ENCODE measurements at regions not wholly inside any gene's neighbourhood (a gene's known extent, or its start where the extent isn't known, plus 50 kb on each side); places are given as distances from the start of the nearest gene placed in this dataset.

GRCh38 chr3:189537135-189537534 lies 94.1 kb upstream of the TP63 start:
- DNase-seq, result no peak
- Histone ChIP-seq H3K9me3 (ENCODE audit: control extremely low read depth in 1 of 5, control insufficient read depth in 4 of 5, insufficient read depth in 2 of 5, low read depth in 1 of 5, low read length in 4 of 5) (peaks cover 0 to 4% (median 0%) of the 10 kb centered on the region in 5 experiments), H3K27ac (ENCODE audit: insufficient read depth in 1 of 2, low read depth in 1 of 2, low read length in 2 of 2, poor library complexity in 1 of 2, severe bottlenecking in 2 of 2) (no peak overlapping the region), H3K36me3 (ENCODE audit: control insufficient read depth in 4 of 4, insufficient read depth in 4 of 4, low read length in 3 of 4) (no peaks in the 10 kb centered on the region), H3K27me3 (replicated peaks in 2 of 5; ENCODE audit: control insufficient read depth in 4 of 5, insufficient read depth in 5 of 5, low read length in 4 of 5) (peaks cover 0 to 59% (median 19%) of the 10 kb centered on the region in 5 experiments), H3K4me1 (ENCODE audit: control extremely low read depth in 1 of 4, control insufficient read depth in 4 of 4, insufficient read depth in 4 of 4, low read length in 3 of 4) (no peaks in the 10 kb centered on the region), H3K4me3 (ENCODE audit: control insufficient read depth in 1 of 7, extremely low read depth in 1 of 7, insufficient read depth in 4 of 7, low read depth in 2 of 7, low read length in 6 of 7) (no peak overlapping the region)
- ChIA-PET CTCF (no interaction called here), POLR2A (no interaction called here)
- no CpG with 5 or more reads among the region's 1 CpG for WGBS (ENCODE audit: insufficient coverage)

DNA sequence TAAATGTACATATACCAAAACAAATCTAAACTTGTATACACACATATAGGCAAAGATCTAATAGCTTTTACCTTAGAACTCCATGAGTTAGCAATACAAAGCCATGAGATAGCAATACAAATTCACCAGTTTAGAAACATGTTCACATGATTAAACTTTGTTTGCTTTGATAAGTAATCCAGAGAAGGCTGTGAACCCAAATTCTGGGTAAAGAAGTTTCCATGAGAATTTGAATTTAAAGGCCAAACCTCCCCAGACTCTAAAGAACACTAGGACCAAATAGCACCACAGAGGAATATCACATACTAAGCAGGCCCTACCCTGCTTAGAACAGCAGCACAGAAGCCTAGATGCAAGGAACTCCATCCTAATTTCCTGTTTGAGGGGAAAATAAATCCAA lies 83.7 kb upstream of the TP63 start:
- CTCF ChIA-PET, result no interaction called here
- Histone ChIP-seq H3K4me1 (ENCODE audit: control extremely low read depth in 1 of 4, control insufficient read depth in 4 of 4, insufficient read depth in 4 of 4, low read length in 3 of 4) (no peaks in the 10 kb centered on the region), H3K27me3 (replicated peaks in 2 of 5; ENCODE audit: control insufficient read depth in 4 of 5, insufficient read depth in 5 of 5, low read length in 4 of 5) (peaks cover 0 to 4% (median 0%) of the 10 kb centered on the region in 5 experiments), H3K27ac (ENCODE audit: insufficient read depth in 1 of 2, low read depth in 1 of 2, low read length in 2 of 2, poor library complexity in 1 of 2, severe bottlenecking in 2 of 2) (no peak overlapping the region), H3K36me3 (ENCODE audit: control insufficient read depth in 4 of 4, insufficient read depth in 4 of 4, low read length in 3 of 4) (no peaks in the 10 kb centered on the region), H3K9me3 (ENCODE audit: control extremely low read depth in 1 of 5, control insufficient read depth in 4 of 5, insufficient read depth in 2 of 5, low read depth in 1 of 5, low read length in 4 of 5) (peaks cover 0 to 29% (median 7%) of the 10 kb centered on the region in 5 experiments), H3K4me3 (ENCODE audit: control insufficient read depth in 1 of 7, extremely low read depth in 1 of 7, insufficient read depth in 4 of 7, low read depth in 2 of 7, low read length in 6 of 7) (no peak overlapping the region)
- DNase-seq, result no peak
- POLR2A ChIA-PET, result no interaction called here

DNA sequence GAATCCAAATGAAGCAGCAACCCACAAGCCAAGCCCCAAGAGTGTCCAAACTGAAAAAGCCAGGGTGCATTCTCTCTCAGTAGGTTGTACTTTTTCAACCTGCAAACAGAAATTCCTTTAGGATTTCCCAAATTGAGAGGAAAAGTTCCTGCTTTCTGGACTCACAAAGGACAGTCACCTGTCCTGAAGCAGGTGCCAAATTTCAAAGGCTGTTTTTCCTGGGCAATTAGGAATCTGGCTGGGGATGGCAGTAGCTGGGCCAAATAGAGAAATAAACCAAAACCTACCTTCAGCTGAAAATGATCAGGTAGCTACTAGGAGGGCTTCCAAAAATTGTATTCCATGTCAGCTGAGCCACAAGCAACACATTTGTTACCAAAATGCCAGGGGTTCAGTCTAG lies 83.1 kb upstream of the TP63 start:
- Histone ChIP-seq H3K27me3 (replicated peaks in 2 of 5; ENCODE audit: control insufficient read depth in 4 of 5, insufficient read depth in 5 of 5, low read length in 4 of 5) (peaks cover 0 to 4% (median 0%) of the 10 kb centered on the region in 5 experiments), H3K27ac (ENCODE audit: insufficient read depth in 1 of 2, low read depth in 1 of 2, low read length in 2 of 2, poor library complexity in 1 of 2, severe bottlenecking in 2 of 2) (no peak overlapping the region), H3K4me1 (ENCODE audit: control extremely low read depth in 1 of 4, control insufficient read depth in 4 of 4, insufficient read depth in 4 of 4, low read length in 3 of 4) (no peaks in the 10 kb centered on the region), H3K4me3 (ENCODE audit: control insufficient read depth in 1 of 7, extremely low read depth in 1 of 7, insufficient read depth in 4 of 7, low read depth in 2 of 7, low read length in 6 of 7) (no peak overlapping the region), H3K36me3 (ENCODE audit: control insufficient read depth in 4 of 4, insufficient read depth in 4 of 4, low read length in 3 of 4) (no peaks in the 10 kb centered on the region), H3K9me3 (ENCODE audit: control extremely low read depth in 1 of 5, control insufficient read depth in 4 of 5, insufficient read depth in 2 of 5, low read depth in 1 of 5, low read length in 4 of 5) (peaks cover 0 to 29% (median 7%) of the 10 kb centered on the region in 5 experiments)
- DNase-seq, result no peak
- ChIA-PET CTCF (no interaction called here), POLR2A (no interaction called here)

GRCh38 chr3:189551007-189551406 lies 80.2 kb upstream of the TP63 start:
- no CpG with 5 or more reads among the region's 2 CpGs for WGBS (ENCODE audit: insufficient coverage)
- no peaks in the 10 kb centered on the region for H3K36me3 ChIP-seq (ENCODE audit: control insufficient read depth in 4 of 4, insufficient read depth in 4 of 4, low read length in 3 of 4)

DNA sequence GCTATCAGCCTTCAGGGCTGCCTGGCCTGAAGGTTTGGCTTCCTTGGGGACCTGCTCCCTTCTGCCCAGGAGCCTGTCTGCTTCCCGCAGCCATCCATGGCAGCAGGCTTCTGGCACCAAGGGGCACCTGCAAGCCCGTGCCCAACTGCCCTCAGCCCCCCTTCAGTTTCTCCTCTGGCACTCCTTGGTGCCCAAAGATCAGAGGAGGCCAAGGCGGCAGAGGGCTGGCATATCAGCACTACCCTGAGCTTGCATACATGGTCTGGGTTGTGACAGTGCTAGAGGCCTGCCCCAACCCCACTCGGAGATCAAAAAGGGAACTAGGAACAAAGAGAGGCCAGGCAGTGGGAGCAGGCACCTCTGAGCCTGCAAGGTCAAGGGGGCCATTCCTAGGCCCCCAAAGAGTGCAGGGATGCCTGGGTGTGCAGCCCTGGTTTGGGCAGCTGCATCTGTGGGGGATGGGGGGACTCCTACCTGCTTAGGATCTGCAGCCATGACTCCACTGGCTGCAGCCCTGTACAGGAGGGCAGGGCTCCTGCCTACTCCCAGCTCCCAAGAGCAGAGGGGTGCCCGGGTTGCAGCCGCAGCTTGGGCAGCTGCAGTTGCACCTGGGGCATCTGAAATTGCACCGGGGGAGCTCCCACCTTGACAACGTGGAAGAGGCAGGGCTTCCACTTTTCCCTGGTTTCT lies 76.2 kb upstream of the TP63 start:
- H3K4me3 ChIP-seq (ENCODE audit: control insufficient read depth in 1 of 7, extremely low read depth in 1 of 7, insufficient read depth in 4 of 7, low read depth in 2 of 7, low read length in 6 of 7), result no peak overlapping the region
- peaks cover 0 to 10% (median 3%) of the 10 kb centered on the region in 5 experiments for H3K9me3 ChIP-seq (ENCODE audit: control extremely low read depth in 1 of 5, control insufficient read depth in 4 of 5, insufficient read depth in 2 of 5, low read depth in 1 of 5, low read length in 4 of 5)
- H3K36me3 ChIP-seq (ENCODE audit: control insufficient read depth in 4 of 4, insufficient read depth in 4 of 4, low read length in 3 of 4), result no peaks in the 10 kb centered on the region
- DNase-seq, result no peak
- 77% methylated on average over 7 of the region's 8 CpGs for WGBS (ENCODE audit: insufficient coverage)
- ChIA-PET POLR2A (no interaction called here), CTCF (no interaction called here)
- H3K4me1 ChIP-seq (ENCODE audit: control extremely low read depth in 1 of 4, control insufficient read depth in 4 of 4, insufficient read depth in 4 of 4, low read length in 3 of 4), result no peaks in the 10 kb centered on the region
- H3K27me3 ChIP-seq (replicated peaks in 2 of 5; ENCODE audit: control insufficient read depth in 4 of 5, insufficient read depth in 5 of 5, low read length in 4 of 5), result no peaks in the 10 kb centered on the region
- H3K27ac ChIP-seq (ENCODE audit: insufficient read depth in 1 of 2, low read depth in 1 of 2, low read length in 2 of 2, poor library complexity in 1 of 2, severe bottlenecking in 2 of 2), result no peak overlapping the region

More at GRCh38 chr3:189551007-189551406, 80.2 kb upstream of the TP63 start:
- no peak overlapping the region for H3K27ac ChIP-seq (ENCODE audit: insufficient read depth in 1 of 2, low read depth in 1 of 2, low read length in 2 of 2, poor library complexity in 1 of 2, severe bottlenecking in 2 of 2)
- peaks cover 0 to 25% (median 7%) of the 10 kb centered on the region in 5 experiments for H3K9me3 ChIP-seq (ENCODE audit: control extremely low read depth in 1 of 5, control insufficient read depth in 4 of 5, insufficient read depth in 2 of 5, low read depth in 1 of 5, low read length in 4 of 5)
- CTCF ChIA-PET, result no interaction called here
- DNase-seq, result no peak
- no peaks in the 10 kb centered on the region for H3K4me1 ChIP-seq (ENCODE audit: control extremely low read depth in 1 of 4, control insufficient read depth in 4 of 4, insufficient read depth in 4 of 4, low read length in 3 of 4)
- POLR2A ChIA-PET, result no interaction called here
- no peak overlapping the region for H3K4me3 ChIP-seq (ENCODE audit: control insufficient read depth in 1 of 7, extremely low read depth in 1 of 7, insufficient read depth in 4 of 7, low read depth in 2 of 7, low read length in 6 of 7)
- no peaks in the 10 kb centered on the region for H3K27me3 ChIP-seq (replicated peaks in 2 of 5; ENCODE audit: control insufficient read depth in 4 of 5, insufficient read depth in 5 of 5, low read length in 4 of 5)

GRCh38 chr3:189555558-189555881 lies 75.7 kb upstream of the TP63 start:
- H3K27ac ChIP-seq (ENCODE audit: insufficient read depth in 1 of 2, low read depth in 1 of 2, low read length in 2 of 2, poor library complexity in 1 of 2, severe bottlenecking in 2 of 2), result no peak overlapping the region
- no peaks in the 10 kb centered on the region for H3K36me3 ChIP-seq (ENCODE audit: control insufficient read depth in 4 of 4, insufficient read depth in 4 of 4, low read length in 3 of 4)
- no CpG with 5 or more reads among the region's 1 CpG for WGBS (ENCODE audit: insufficient coverage)
- H3K9me3 ChIP-seq (ENCODE audit: control extremely low read depth in 1 of 5, control insufficient read depth in 4 of 5, insufficient read depth in 2 of 5, low read depth in 1 of 5, low read length in 4 of 5), result peaks cover 0 to 5% (median 3%) of the 10 kb centered on the region in 5 experiments
- ChIA-PET POLR2A (no interaction called here), CTCF (no interaction called here)
- no peaks in the 10 kb centered on the region for H3K4me1 ChIP-seq (ENCODE audit: control extremely low read depth in 1 of 4, control insufficient read depth in 4 of 4, insufficient read depth in 4 of 4, low read length in 3 of 4)
- DNase-seq, result no peak
- H3K4me3 ChIP-seq (ENCODE audit: control insufficient read depth in 1 of 7, extremely low read depth in 1 of 7, insufficient read depth in 4 of 7, low read depth in 2 of 7, low read length in 6 of 7), result no peak overlapping the region
- H3K27me3 ChIP-seq (replicated peaks in 2 of 5; ENCODE audit: control insufficient read depth in 4 of 5, insufficient read depth in 5 of 5, low read length in 4 of 5), result no peaks in the 10 kb centered on the region

GRCh38 chr3:189557824-189558223 lies 73.4 kb upstream of the TP63 start:
- ChIA-PET CTCF (no interaction called here), POLR2A (no interaction called here)
- Histone ChIP-seq H3K4me1 (ENCODE audit: control extremely low read depth in 1 of 4, control insufficient read depth in 4 of 4, insufficient read depth in 4 of 4, low read length in 3 of 4) (no peaks in the 10 kb centered on the region), H3K9me3 (ENCODE audit: control extremely low read depth in 1 of 5, control insufficient read depth in 4 of 5, insufficient read depth in 2 of 5, low read depth in 1 of 5, low read length in 4 of 5) (peaks cover 0 to 3% (median 0%) of the 10 kb centered on the region in 5 experiments), H3K27me3 (replicated peaks in 2 of 5; ENCODE audit: control insufficient read depth in 4 of 5, insufficient read depth in 5 of 5, low read length in 4 of 5) (no peaks in the 10 kb centered on the region), H3K36me3 (ENCODE audit: control insufficient read depth in 4 of 4, insufficient read depth in 4 of 4, low read length in 3 of 4) (no peaks in the 10 kb centered on the region), H3K4me3 (ENCODE audit: control insufficient read depth in 1 of 7, extremely low read depth in 1 of 7, insufficient read depth in 4 of 7, low read depth in 2 of 7, low read length in 6 of 7) (no peak overlapping the region), H3K27ac (ENCODE audit: insufficient read depth in 1 of 2, low read depth in 1 of 2, low read length in 2 of 2, poor library complexity in 1 of 2, severe bottlenecking in 2 of 2) (no peak overlapping the region)
- DNase-seq, result no peak
- WGBS (ENCODE audit: insufficient coverage), result 100% methylated on average over 1 of the region's 3 CpGs

All from common myeloid progenitor, CD34-positive (primary cell).